Activated naive CD8-positive, alpha-beta T cell (primary cell): ENCODE measurements at regions not wholly inside any gene's neighbourhood (a gene's known extent, or its start where the extent isn't known, plus 50 kb on each side); places are given as distances from the start of the nearest gene placed in this dataset.
"Not testable (repeated sequence)": the region's sequence is repeated elsewhere in the genome, so short reads cannot be mapped to it uniquely, and the experiment has no call there.

Source experiments
- H3K27ac Mint-ChIP-seq: one replicate; pipeline ENCODE4 v1.8.0; 2021; ENCODE audit warnings: mixed read lengths
- H3K27me3 Mint-ChIP-seq: one replicate; pipeline ENCODE4 v1.8.0; 2021; ENCODE audit warnings: mixed read lengths
- H3K36me3 Mint-ChIP-seq: one replicate; pipeline ENCODE4 v1.8.0; 2021; ENCODE audit warnings: mixed read lengths
- H3K4me1 Mint-ChIP-seq: one replicate; pipeline ENCODE4 v1.8.0; 2021; ENCODE audit warnings: low read depth, mixed read lengths
- H3K4me3 Mint-ChIP-seq: one replicate; pipeline ENCODE4 v1.8.0; 2021; ENCODE audit warnings: mild to moderate bottlenecking, mixed read lengths
- H3K9me3 Mint-ChIP-seq: one replicate; pipeline ENCODE4 v1.8.0; 2021; ENCODE audit warnings: low read depth, mixed read lengths

DNA sequence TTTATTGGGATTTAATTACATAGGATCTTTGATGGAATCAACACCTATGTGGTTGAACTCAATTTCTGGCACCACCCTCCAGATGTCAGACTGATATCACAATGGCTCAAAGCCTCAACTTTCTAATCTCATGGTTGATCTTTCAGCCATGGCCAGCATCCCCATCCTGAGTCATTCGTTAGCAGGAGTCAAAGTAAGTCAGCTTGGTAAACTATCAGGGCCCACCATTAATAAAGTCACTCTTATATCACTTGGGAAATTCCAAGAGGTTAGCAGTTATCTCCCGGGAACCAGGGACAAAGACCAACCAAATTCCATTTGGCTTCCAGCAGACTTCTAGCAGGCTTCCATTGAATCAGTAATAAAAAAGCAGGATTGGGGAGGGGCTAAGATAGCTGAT is 50.7 kb upstream of the TNFSF4 start:
- H3K27me3 Mint-ChIP-seq: no peaks in the 10 kb centered on the region
- H3K27ac Mint-ChIP-seq: no peak overlapping the region
- peaks cover 23% of the 10 kb centered on the region for H3K9me3 Mint-ChIP-seq
- H3K4me3 Mint-ChIP-seq: no peak overlapping the region
- no peaks in the 10 kb centered on the region for H3K4me1 Mint-ChIP-seq
- H3K36me3 Mint-ChIP-seq: peaks cover 22% of the 10 kb centered on the region

DNA sequence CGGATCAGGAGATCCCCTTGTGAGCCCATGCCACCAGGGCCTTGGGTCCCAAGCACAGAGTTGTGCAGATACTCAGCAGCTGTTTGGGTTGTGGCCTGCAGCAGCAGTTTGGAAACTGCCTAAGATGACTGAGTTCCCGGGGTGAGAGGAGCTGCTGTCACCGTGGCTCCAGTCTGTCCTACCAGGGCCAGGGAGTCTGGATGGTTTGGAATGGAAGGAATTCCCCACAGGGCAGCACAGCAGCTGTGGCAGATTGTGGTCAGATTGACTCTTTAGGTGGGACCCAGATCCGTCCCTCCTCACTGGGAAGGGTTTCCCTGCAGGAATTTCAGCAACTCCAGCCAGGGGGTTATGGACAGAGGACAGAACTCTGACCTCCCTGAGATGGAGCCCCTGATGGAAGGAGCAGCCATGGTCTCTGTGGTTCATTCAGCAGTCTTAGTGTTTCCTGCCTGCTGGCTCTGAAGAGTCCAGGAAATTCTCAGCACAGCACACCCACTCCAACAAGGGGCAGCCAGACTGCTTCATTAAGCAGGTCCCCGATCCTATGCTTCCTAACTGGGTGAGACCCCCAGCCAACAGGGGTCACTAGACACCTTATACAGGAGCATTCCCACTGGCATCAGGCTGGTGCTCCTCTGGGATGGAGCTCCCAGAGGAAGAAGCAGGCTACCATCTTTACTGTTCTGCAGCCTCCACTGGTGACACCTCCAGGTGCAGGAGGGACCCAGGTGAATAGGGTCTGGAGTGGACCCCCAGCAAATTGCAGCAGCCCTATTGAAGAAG is 51.5 kb upstream of the TNFSF4 start:
- Mint-ChIP-seq H3K36me3 (peaks cover 18% of the 10 kb centered on the region), H3K27ac (no peak overlapping the region), H3K4me1 (no peaks in the 10 kb centered on the region), H3K27me3 (no peaks in the 10 kb centered on the region), H3K9me3 (peaks cover 23% of the 10 kb centered on the region), H3K4me3 (no peak overlapping the region)

DNA sequence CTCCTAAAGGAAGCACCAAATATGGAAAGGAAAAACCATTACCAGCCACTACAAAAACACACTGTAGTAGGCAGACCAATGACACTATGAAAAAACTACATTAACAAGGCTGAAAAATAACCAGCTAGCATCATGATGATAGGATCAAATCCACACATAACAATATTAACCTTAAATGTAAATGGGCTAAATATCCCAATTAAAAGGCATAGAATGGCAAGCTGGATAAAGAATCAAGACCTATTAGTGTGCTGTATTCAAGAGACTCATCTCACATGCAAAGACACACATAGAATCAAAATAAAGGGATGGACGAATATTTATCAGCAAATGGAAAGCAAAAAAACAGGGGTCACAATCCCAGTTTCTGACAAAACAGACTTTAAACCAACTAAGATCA is 53.2 kb upstream of the TNFSF4 start:
- H3K9me3 Mint-ChIP-seq: peaks cover 23% of the 10 kb centered on the region
- H3K27ac Mint-ChIP-seq, H3K4me1 Mint-ChIP-seq, H3K4me3 Mint-ChIP-seq, H3K27me3 Mint-ChIP-seq: not testable (repeated sequence)
- peaks cover 22% of the 10 kb centered on the region for H3K36me3 Mint-ChIP-seq

DNA sequence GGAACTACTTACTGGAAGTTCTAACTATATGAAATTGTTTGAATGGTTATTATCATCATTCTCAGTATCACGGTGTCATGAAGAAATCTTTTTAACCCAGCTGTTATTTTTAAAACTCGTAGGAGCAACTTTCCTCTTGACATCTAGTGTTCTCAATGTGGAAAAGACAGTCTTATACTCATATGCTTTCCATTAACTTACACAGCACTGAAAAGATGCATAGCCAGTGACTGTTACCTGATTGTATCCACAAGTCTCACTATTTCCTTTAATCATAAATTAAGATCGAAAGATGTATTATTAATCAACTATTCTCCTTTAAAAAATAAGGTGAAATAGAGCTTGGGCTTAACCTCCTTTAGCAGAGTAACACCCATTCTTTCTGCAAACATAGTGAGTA is 59.7 kb upstream of the TNFSF4 start:
- peaks cover 3% of the 10 kb centered on the region for H3K4me1 Mint-ChIP-seq
- no peak overlapping the region for H3K27ac Mint-ChIP-seq
- H3K27me3 Mint-ChIP-seq: no peaks in the 10 kb centered on the region
- peaks cover 5% of the 10 kb centered on the region for H3K9me3 Mint-ChIP-seq
- H3K4me3 Mint-ChIP-seq: no peak overlapping the region
- H3K36me3 Mint-ChIP-seq: peaks cover 7% of the 10 kb centered on the region

DNA sequence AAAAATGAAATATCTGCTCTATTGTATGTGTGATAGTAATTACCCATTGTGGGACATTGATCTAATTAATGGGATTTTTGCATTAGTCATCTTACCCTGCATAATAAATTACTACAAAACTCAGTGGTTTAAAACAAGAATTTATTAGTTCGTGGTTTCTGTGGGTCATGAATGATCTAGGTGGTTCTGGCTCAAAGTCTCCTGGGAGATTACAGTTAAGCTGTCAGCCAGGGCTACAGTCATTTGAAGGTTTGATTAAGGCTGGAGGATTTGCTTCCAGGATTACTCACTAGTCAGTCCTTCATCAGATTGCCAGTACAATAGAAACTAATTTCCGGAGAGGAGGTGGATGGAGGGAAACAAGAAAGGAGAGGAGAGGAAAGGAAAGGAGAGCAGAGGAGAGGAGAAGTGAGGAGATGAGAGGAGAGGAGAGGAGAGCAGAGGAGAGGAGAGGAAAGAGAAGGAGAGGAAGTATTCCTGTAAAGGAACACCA is 60.4 kb upstream of the TNFSF4 start:
- H3K9me3 Mint-ChIP-seq: no peaks in the 10 kb centered on the region
- no peaks in the 10 kb centered on the region for H3K27me3 Mint-ChIP-seq
- no peak overlapping the region for H3K27ac Mint-ChIP-seq
- no peak overlapping the region for H3K4me3 Mint-ChIP-seq
- peaks cover 3% of the 10 kb centered on the region for H3K4me1 Mint-ChIP-seq
- peaks cover 6% of the 10 kb centered on the region for H3K36me3 Mint-ChIP-seq

DNA sequence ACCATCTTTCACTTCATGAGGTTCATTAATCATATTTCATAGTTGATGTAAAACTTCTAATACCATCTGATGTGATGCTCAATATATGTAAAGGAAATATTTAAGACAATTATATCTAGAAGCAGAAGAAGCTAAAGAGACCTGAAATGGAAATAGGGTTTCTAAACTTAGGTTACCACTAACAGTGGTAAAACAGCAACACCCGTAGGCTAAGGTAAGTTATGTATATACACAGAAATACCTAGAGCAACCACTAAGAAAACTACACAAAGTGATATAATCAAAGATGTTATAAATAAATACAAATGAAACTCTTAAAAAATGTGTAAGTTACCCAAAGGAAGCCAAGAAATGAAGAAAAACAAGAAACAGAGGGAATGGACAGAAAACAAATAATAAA is 61.1 kb upstream of the TNFSF4 start:
- Mint-ChIP-seq H3K4me3 (no peak overlapping the region), H3K36me3 (peaks cover 7% of the 10 kb centered on the region), H3K27ac (no peak overlapping the region), H3K27me3 (no peaks in the 10 kb centered on the region), H3K4me1 (peaks cover 3% of the 10 kb centered on the region), H3K9me3 (no peaks in the 10 kb centered on the region)

DNA sequence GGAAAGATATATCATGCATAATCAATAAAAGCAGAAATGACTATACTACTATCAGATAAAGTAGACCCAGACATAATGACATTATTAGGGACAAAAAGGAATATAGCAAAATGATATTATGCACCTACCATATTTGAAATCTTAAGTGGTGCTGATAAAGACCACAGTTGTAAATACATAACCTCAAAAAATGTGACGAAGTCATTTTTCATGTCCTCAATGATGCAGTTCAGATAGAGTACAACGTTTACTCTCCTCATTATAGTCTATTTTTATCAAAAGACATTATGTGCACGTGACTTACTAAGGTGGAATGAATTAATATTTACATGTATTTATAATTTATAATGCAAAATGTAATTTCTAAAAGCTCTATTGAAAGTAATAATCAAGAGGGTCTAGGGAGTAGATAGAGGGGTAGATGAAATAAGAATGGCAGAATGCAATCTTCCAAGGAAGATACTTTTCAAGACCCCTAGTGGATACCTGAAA is 61.7 kb upstream of the TNFSF4 start:
- Mint-ChIP-seq H3K9me3 (no peaks in the 10 kb centered on the region), H3K27ac (no peak overlapping the region), H3K36me3 (peaks cover 7% of the 10 kb centered on the region), H3K27me3 (no peaks in the 10 kb centered on the region), H3K4me1 (peaks cover 3% of the 10 kb centered on the region), H3K4me3 (no peak overlapping the region)

DNA sequence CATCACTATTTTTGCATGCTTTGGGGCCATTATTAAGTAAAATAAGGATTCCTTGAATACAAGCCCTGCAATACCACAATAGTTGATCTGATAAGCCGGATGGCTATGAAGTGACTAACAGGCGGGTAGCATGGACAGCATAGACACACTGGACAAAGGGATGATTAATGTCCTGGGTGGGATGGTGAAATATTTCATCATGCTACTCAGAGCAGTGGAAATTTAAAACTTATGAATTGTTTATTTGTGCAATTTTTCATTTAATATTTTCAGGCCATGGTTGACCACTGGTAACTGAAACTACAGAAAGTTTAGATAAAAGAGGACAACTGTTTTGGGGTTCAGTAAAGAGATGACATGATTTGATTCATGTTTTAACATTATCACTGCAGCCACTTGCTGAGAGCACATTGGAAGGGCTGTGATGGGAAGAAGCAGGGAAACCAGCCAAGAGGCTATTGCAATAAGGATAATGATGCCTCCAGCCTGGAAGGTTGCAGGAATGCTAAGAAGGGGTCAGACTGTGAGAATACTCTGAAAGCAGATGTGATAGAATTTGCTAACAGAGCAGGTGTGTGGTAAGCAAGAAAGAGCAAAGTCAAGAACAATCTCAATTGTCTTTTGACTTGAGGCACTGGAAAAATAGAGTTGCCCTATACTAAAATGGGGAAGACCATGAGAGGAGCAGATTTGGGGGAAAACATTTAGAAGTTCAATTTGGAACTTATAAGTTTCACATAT is 62.5 kb upstream of the TNFSF4 start:
- Mint-ChIP-seq H3K36me3 (peaks cover 7% of the 10 kb centered on the region), H3K27ac (no peak overlapping the region), H3K4me1 (peaks cover 3% of the 10 kb centered on the region), H3K4me3 (no peak overlapping the region), H3K9me3 (no peaks in the 10 kb centered on the region), H3K27me3 (no peaks in the 10 kb centered on the region)

DNA sequence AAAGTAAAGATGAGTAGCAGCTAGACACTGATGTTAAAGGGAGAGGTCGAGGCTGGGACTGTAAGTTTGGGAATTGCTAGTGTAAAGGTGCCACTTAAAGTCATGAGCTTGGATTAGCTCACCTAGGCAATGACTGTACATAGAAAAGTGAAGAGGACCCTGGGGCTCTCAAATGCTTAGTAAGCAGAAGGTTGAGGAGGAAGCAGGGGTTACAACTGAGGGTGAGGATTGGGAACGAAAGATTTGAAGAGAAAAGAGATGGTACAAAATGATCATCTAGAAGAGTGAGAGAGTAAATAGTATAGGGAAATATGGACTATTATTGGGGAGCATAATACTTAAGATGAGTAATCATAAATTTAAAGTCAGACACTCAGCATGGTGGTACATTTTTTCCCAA is 63.1 kb upstream of the TNFSF4 start:
- H3K9me3 Mint-ChIP-seq: no peaks in the 10 kb centered on the region
- no peak overlapping the region for H3K4me3 Mint-ChIP-seq
- peaks cover 3% of the 10 kb centered on the region for H3K36me3 Mint-ChIP-seq
- H3K27ac Mint-ChIP-seq: no peak overlapping the region
- H3K27me3 Mint-ChIP-seq: no peaks in the 10 kb centered on the region
- peaks cover 3% of the 10 kb centered on the region for H3K4me1 Mint-ChIP-seq

DNA sequence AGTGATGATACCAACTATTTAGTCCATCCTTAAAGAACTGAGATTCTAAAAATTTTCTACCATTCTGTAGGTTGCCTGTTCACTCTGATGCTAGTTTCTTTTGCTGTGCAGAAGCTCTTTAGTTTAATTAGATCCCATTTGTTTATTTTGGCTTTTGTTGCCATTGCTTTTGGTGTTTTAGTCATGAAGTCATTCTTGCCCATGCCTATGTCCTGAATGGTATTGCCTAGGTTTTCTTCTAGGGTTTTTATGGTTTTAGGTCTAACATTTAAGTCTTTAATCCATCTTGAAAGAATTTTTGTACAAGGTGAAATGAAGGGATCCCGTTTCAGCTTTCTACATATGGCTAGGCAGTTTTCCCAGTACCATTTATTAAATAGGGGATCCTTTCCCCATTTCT is 63.9 kb upstream of the TNFSF4 start:
- not testable (repeated sequence) for H3K27ac Mint-ChIP-seq, H3K4me1 Mint-ChIP-seq, H3K36me3 Mint-ChIP-seq, H3K27me3 Mint-ChIP-seq, H3K9me3 Mint-ChIP-seq, H3K4me3 Mint-ChIP-seq

DNA sequence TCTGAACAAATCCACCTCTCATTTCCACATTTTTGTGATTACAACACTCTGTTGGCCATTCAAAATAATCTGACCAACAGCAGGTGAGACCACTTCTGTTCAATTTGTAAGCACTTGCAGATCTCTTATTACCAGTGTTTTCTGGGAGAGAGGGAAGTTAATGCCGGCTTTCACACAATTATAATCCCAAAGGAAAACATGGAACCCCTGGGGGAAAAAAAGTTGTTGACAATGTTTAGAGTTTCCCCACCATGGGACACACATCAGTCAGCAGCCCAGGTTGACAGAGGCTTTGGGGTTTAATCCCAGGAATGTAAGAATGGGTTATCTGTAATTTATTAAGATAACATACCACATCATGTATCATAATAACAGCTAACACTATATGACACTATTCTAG is 68.4 kb upstream of the TNFSF4 start:
- Mint-ChIP-seq H3K27ac (no peak overlapping the region), H3K4me1 (peaks cover 6% of the 10 kb centered on the region), H3K4me3 (no peak overlapping the region), H3K9me3 (no peaks in the 10 kb centered on the region), H3K27me3 (no peaks in the 10 kb centered on the region), H3K36me3 (peaks cover 11% of the 10 kb centered on the region)

DNA sequence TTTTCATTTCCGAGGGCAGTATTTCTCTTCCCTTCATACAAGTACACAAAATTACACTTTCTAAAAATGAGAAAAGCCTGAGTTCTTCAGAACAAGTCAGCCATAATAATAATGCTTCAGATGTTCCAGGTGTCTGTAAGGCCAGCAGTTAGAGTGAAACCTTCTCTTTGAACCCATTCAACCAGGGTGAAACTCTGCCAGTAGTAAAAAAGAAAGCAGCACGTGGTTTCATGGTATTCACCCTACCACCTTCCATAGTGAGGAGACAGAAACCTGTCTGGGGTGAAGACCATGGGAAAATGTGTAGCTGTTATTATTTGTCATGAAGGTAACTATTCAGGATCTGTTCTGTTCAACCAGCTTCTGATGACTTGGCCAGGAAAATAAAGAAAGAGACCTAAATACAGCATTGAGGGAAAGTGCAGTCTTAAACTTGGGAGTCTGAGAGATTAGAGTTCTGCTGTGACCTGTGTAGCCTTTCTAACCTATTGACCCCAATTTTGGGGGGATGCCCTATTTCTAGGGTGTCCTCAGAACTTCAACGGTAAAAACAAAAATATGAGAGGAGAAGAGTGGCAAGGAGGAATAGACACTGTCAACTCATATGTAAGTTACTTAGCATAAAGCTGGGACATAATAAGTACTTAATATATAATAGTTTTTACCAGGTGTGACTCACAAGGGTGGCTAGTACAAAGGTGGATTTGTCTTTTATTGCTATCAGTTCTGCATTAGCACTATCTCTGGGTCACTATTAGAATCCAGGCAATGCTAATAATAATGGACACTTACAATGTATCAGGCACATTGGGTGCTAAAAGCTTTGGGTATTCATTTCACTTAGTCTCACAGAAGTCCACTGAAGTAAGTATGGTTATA is 70.0 kb upstream of the TNFSF4 start:
- H3K27ac Mint-ChIP-seq: no peak overlapping the region
- H3K4me1 Mint-ChIP-seq: peaks cover 6% of the 10 kb centered on the region
- H3K9me3 Mint-ChIP-seq: no peaks in the 10 kb centered on the region
- no peak overlapping the region for H3K4me3 Mint-ChIP-seq
- H3K36me3 Mint-ChIP-seq: peaks cover 11% of the 10 kb centered on the region
- no peaks in the 10 kb centered on the region for H3K27me3 Mint-ChIP-seq

DNA sequence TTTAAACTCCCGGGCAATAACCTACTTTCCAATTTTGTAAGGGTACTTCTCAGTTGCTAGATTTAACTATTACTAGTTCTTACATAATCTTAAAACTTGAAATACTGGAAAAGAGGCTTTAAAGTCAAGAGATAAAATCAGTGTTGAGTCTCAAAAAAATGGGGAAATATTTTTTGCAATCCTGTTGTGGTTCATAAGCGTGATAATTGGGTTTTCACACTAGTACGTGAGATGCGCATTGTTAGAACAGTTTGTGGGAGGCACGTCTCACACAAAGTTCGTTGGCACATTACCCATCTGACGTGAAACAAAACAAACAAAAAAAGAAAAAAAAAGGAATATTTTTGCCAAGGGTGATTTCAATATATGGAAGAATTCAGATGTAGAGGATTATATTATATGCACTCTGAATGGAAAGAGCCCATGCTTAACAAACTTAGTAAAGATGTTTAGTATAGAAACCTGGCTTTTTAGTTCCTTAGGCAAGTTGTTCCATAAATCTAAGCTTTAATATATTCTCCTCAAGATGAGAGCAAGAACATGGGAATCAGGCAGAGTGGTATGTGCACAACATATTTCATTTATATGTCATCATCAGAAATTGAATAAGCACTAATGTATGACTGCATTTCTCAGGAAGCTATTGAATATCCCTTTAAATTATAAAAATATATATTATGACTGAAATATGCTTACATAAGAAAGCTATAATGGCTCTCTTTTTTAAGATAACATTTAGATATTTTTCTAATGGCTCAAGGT is 73.9 kb upstream of the TNFSF4 start:
- H3K27ac Mint-ChIP-seq: no peak overlapping the region
- H3K36me3 Mint-ChIP-seq: peaks cover 19% of the 10 kb centered on the region
- no peaks in the 10 kb centered on the region for H3K9me3 Mint-ChIP-seq
- H3K4me1 Mint-ChIP-seq: peaks cover 6% of the 10 kb centered on the region
- no peak overlapping the region for H3K4me3 Mint-ChIP-seq
- no peaks in the 10 kb centered on the region for H3K27me3 Mint-ChIP-seq

DNA sequence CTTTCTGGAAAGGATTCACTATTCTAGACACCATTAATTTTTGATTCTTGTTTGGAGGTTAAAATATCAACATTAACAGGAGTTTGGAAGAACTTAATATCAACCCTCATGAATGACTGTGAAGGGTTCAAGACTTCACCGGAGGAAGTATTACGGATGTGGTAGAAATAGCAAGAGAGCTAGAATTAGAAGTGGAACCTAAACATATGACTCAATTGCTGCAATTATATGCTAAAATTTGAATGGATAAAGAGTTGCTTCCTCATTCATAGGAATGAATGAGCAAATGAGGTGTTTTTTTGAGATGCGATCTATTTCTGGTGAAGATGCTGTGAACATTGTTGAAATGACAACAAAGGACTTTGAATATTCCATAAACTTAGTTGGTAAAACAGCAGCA is 77.9 kb upstream of the TNFSF4 start:
- no peak overlapping the region for H3K4me3 Mint-ChIP-seq
- no peaks in the 10 kb centered on the region for H3K27me3 Mint-ChIP-seq
- peaks cover 3% of the 10 kb centered on the region for H3K9me3 Mint-ChIP-seq
- peaks cover 18% of the 10 kb centered on the region for H3K36me3 Mint-ChIP-seq
- H3K27ac Mint-ChIP-seq: no peak overlapping the region
- H3K4me1 Mint-ChIP-seq: no peaks in the 10 kb centered on the region
